GM19468 (cell line): ENCODE measurements at regions not wholly inside any gene's neighbourhood (a gene's known extent, or its start where the extent isn't known, plus 50 kb on each side); places are given as distances from the start of the nearest gene placed in this dataset.

ENCODE experiments used
- ATAC-seq: cut with Tn5 transposase; IDR thresholded peaks from one replicate; pipeline ENCODE4 v1.9.1; 2021; ENCODE audit warnings: mild to moderate bottlenecking, moderate library complexity, moderate number of reproducible peaks; ENCODE audit not compliant: unreplicated experiment; ENCODE audit errors: extremely low read depth

GRCh38 chr11:29389793-29390192 is 627.0 kb downstream of the KCNA4 start:
- no peak for ATAC-seq

GRCh38 chr11:29373725-29374124 is 643.1 kb downstream of the KCNA4 start:
- ATAC-seq = no peak

GRCh38 chr11:29368126-29368525 is 648.7 kb downstream of the KCNA4 start:
- ATAC-seq = no peak

GRCh38 chr11:29364006-29364405 is 652.8 kb downstream of the KCNA4 start:
- no peak for ATAC-seq

- no peak for ATAC-seq
Measured at GRCh38 chr11:29361369-29361768, 655.5 kb downstream of the KCNA4 start.

GRCh38 chr11:29353833-29354232 is 663.0 kb downstream of the KCNA4 start:
- ATAC-seq = no peak

GRCh38 chr11:29352273-29352795 is 664.5 kb downstream of the KCNA4 start:
- no peak for ATAC-seq

GRCh38 chr11:29351301-29351873 is 665.4 kb downstream of the KCNA4 start:
- ATAC-seq = no peak

GRCh38 chr11:29343465-29344333 is 673.1 kb downstream of the KCNA4 start:
- ATAC-seq = peak; percentile 95

GRCh38 chr11:29336727-29337575 is 679.9 kb downstream of the KCNA4 start:
- ATAC-seq = no peak

GRCh38 chr11:29334776-29335130 is 682.1 kb downstream of the KCNA4 start:
- ATAC-seq = no peak

GRCh38 chr11:29333993-29334775 is 682.6 kb downstream of the KCNA4 start:
- ATAC-seq = peak; percentile 89

- no peak for ATAC-seq
Measured at GRCh38 chr11:29331451-29332010, 685.3 kb downstream of the KCNA4 start.

- no peak for ATAC-seq
Measured at GRCh38 chr11:29328961-29329441, 687.8 kb downstream of the KCNA4 start.

- ATAC-seq = no peak
Measured at GRCh38 chr11:29327891-29328290, 688.9 kb downstream of the KCNA4 start.

- no peak for ATAC-seq
Measured at GRCh38 chr11:29326757-29327156, 690.1 kb downstream of the KCNA4 start.

GRCh38 chr11:29324328-29324727 is 692.5 kb downstream of the KCNA4 start:
- no peak for ATAC-seq

GRCh38 chr11:29321293-29322132 is 695.3 kb downstream of the KCNA4 start:
- ATAC-seq = no peak

GRCh38 chr11:29320196-29320595 is 696.6 kb downstream of the KCNA4 start:
- no peak for ATAC-seq
